GM13977 (cell line): ENCODE measurements at regions not wholly inside any gene's neighbourhood (a gene's known extent, or its start where the extent isn't known, plus 50 kb on each side); places are given as distances from the start of the nearest gene placed in this dataset.

Source experiments
- DNase-seq: peaks from one replicate; pipeline ENCODE4 v3.0.0; 2012; ENCODE audit warnings: low spot score
- in situ Hi-C: fragments of 300-500 bp; cut with MboI; formaldehyde crosslinking; loops from one replicate; pipeline ENCODE4 v1.12.0; 2022; ENCODE audit warnings: low sequenced_read_pairs, low pct_unique_long_range_greater_than_20kb, mixed read lengths, inconsistent platforms; ENCODE audit not compliant: unreplicated experiment
- TF ChIP-seq, protein P1 (sequence below): IDR thresholded peaks from 2 replicates; pipeline ENCODE4 v1.5.1; 2012; ENCODE audit warnings: mild to moderate bottlenecking, control low read depth; ENCODE audit not compliant: insufficient read depth; ENCODE audit errors: extremely low read depth, missing control alignments

- in situ Hi-C loops = no loop called here
- no peak for DNase-seq
- TF ChIP-seq, protein P1, sequence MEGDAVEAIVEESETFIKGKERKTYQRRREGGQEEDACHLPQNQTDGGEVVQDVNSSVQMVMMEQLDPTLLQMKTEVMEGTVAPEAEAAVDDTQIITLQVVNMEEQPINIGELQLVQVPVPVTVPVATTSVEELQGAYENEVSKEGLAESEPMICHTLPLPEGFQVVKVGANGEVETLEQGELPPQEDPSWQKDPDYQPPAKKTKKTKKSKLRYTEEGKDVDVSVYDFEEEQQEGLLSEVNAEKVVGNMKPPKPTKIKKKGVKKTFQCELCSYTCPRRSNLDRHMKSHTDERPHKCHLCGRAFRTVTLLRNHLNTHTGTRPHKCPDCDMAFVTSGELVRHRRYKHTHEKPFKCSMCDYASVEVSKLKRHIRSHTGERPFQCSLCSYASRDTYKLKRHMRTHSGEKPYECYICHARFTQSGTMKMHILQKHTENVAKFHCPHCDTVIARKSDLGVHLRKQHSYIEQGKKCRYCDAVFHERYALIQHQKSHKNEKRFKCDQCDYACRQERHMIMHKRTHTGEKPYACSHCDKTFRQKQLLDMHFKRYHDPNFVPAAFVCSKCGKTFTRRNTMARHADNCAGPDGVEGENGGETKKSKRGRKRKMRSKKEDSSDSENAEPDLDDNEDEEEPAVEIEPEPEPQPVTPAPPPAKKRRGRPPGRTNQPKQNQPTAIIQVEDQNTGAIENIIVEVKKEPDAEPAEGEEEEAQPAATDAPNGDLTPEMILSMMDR = no peak
Observed at GRCh38 chr13:47064381-47064780, 167.5 kb upstream of the HTR2A start.

DNA sequence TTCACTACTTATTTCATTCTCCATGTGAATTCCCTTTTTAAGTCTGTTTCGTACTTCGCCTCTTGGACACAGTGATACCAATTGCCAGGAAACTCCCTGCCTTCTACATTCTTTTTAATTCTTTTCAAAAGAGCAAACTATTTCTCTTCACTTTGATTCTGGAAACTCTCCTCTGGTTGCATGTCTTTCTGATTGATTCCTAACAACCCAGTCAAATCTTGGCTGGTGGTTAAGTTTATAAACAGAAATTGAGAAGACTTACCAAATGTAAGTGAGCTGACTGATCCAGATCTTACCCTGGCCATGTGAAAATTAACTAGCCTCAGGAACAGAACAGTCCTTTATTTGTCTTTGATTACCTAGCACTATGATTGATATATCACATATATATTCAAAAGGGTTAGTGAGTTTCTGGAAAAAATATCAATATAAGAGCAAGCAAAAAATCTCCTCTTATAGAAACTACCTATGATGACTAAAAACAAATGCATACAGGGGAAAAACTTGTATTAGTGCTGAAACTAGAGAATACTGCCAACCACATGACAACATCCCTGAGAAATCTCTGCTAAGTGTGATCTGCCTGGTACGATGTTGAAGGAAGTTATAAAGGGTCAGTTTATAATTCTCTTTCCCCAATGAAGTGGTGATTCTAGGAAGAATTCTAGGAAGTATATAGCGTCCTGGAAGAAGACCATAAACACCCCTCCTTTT, 152.6 kb upstream of the HTR2A start:
- TF ChIP-seq, protein P1 = no peak
- in situ Hi-C loops = no loop called here
- no peak for DNase-seq

DNA sequence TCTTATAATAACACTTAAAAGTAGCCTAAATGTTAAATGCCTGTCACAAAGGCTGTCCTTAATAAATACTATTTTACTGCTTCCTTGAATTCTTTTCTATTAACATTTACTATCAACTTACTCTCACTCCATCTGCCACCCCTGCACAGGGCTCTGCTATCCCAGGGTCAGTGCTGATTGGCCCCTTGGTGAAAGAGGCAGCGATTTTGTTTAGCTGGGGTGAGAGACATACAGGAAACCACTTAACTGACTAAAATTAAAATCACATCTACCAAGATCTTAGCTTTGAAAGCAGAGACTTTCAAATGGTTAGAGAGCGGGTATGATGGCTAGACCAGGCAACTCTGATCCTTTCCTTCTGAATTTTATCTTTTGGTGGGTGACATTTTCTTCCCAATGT, 149.9 kb upstream of the HTR2A start:
- no peak for DNase-seq
- TF ChIP-seq, protein P1 = no peak
- in situ Hi-C loops = no loop called here

GRCh38 chr13:47044842-47045241, 148.0 kb upstream of the HTR2A start:
- TF ChIP-seq, protein P1 = no peak
- in situ Hi-C loops = no loop called here
- no peak for DNase-seq

GRCh38 chr13:47039106-47039505, 142.3 kb upstream of the HTR2A start:
- DNase-seq = no peak
- TF ChIP-seq, protein P1 = no peak

GRCh38 chr13:47038188-47038587, 141.3 kb upstream of the HTR2A start:
- in situ Hi-C loops = no loop called here
- no peak for DNase-seq
- TF ChIP-seq, protein P1 = no peak

More at GRCh38 chr13:47039106-47039505, 142.3 kb upstream of the HTR2A start:
- in situ Hi-C loops = no loop called here
